Peyer's patch (tissue), 4 donors: ENCODE measurements at regions not wholly inside any gene's neighbourhood (a gene's known extent, or its start where the extent isn't known, plus 50 kb on each side); places are given as distances from the start of the nearest gene placed in this dataset.

ENCODE experiments used
- DNase-seq, 3 donors: peaks; one replicate each; pipeline ENCODE4 v3.0.0-alpha.2; 2017 to 2019
- H3K27ac ChIP-seq, 4 donors: fragments of 200-600 bp; sonication (generic); one replicate each; pipeline ENCODE4 v1.5.1; 2016 to 2019
- H3K27me3 ChIP-seq, 2 donors: fragments of 200-600 bp; sonication (generic); one replicate each; pipeline ENCODE4 v1.5.1; 2019
- H3K36me3 ChIP-seq, 3 donors: fragments of 200-600 bp; sonication (generic); one replicate each; pipeline ENCODE4 v1.5.1; 2016 to 2019
- H3K4me1 ChIP-seq, 4 donors: fragments of 200-600 bp; sonication (generic); one replicate each; pipeline ENCODE4 v1.5.1; 2016 to 2019
- H3K4me3 ChIP-seq, 4 donors: fragments of 200-600 bp; sonication (generic); 1 replicate in 3 of 4; 2 replicates in 1 of 4; pipeline ENCODE4 v1.5.1; 2016 to 2019; ENCODE audit warnings: mild to moderate bottlenecking in 1 of 4
- H3K9me3 ChIP-seq, 4 donors: fragments of 200-600 bp; sonication (generic); one replicate each; pipeline ENCODE4 v1.5.1; 2016 to 2019; ENCODE audit warnings: mild to moderate bottlenecking in 1 of 4
- POLR2A ChIP-seq, 2 donors: fragments of 450-650 bp; IDR thresholded peaks; one replicate each; pipeline ENCODE4 v1.5.1; 2017; ENCODE audit warnings: antibody characterized with exemption in 2 of 2, mild to moderate bottlenecking in 2 of 2, moderate library complexity in 2 of 2
- TF ChIP-seq, protein P1 (sequence below), 6 experiments: fragments of 450-650 bp in 4 of 6; fragments of 200-600 bp in 2 of 6; sonication (generic) in 1 of 6; IDR thresholded peaks; one replicate each; pipeline ENCODE4 v1.5.1; 2017 to 2019; ENCODE audit warnings: antibody characterized with exemption in 6 of 6, mild to moderate bottlenecking in 3 of 6, moderate library complexity in 1 of 6

DNA sequence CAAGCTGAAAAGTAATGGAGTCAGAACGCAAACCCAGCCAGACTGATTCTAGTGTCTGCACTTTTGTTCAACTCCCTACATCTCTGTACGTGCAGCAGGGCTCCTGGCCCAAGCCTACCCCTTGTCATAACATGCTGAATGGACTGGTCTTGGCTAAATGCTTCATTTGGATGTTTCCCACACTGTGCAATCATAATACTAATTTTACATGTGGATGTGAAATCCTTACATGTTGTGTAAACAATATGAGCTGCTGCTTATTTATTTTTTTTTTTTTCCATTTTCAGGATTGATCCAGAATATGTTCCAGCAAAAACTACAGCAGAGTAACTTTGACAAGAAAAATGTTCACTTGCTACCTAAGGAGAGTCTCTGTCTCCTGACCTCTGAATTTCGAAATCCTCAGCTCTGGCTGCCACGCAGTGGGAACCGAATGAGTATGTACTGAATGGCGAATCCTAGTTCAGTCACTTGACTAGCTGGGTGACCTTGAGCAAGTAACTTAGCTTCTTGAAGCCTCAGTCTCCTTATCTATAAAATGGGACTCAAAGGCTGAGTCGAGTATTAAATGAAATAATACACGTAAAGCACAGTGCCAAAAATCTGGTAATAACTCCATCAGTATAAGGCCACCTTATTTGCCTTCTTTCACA, 133.4 kb downstream of the EHF start:
- H3K27me3 ChIP-seq, result no peaks in the 10 kb centered on the region
- H3K4me1 ChIP-seq, result no peaks in the 10 kb centered on the region
- no peak for DNase-seq
- no peaks in the 10 kb centered on the region for H3K36me3 ChIP-seq
- no peak overlapping the region for H3K27ac ChIP-seq
- TF ChIP-seq POLR2A (IDR thresholded peaks at IDR 0.05), result no peak
- TF ChIP-seq, protein P1, sequence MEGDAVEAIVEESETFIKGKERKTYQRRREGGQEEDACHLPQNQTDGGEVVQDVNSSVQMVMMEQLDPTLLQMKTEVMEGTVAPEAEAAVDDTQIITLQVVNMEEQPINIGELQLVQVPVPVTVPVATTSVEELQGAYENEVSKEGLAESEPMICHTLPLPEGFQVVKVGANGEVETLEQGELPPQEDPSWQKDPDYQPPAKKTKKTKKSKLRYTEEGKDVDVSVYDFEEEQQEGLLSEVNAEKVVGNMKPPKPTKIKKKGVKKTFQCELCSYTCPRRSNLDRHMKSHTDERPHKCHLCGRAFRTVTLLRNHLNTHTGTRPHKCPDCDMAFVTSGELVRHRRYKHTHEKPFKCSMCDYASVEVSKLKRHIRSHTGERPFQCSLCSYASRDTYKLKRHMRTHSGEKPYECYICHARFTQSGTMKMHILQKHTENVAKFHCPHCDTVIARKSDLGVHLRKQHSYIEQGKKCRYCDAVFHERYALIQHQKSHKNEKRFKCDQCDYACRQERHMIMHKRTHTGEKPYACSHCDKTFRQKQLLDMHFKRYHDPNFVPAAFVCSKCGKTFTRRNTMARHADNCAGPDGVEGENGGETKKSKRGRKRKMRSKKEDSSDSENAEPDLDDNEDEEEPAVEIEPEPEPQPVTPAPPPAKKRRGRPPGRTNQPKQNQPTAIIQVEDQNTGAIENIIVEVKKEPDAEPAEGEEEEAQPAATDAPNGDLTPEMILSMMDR (IDR thresholded peaks at IDR 0.05), result no peak
- no peaks in the 10 kb centered on the region for H3K9me3 ChIP-seq
- H3K4me3 ChIP-seq, result no peak overlapping the region

DNA sequence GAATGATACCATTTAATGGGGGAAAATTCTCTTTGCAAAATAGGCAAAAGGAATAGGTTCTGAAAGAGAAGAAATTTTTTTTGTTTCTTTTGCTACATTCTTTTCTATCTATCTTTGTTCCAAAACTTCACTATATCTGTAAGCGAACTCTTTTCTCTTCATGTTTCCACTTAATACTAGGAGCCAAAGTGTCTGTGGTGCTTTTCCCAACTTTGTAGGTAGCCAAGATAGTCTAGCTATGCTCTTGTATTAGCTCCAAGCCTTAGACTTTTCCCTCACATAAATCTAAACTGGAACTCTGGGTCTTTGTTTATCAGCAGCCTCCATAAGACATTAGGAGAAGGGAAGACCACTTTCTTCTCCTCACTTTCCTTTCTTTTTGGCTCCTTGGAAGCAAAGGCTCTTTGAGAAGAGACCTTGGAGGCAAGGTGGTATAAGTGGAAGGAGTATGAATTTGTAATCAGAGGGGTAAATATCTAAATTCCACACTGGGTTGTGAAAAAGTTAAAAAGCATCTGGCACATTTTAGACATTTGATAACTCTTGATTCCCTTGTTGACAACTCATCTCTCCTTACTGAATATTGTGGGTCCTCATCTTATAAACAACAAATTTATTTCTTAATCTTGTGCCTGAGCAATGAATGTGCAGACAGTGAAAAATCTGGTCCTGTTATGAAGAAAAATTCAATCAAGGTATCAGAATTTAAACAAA, 130.0 kb downstream of the EHF start:
- no peaks in the 10 kb centered on the region for H3K4me1 ChIP-seq

GRCh38 chr11:34749666-34750659, 129.1 kb downstream of the EHF start:
- Histone ChIP-seq H3K9me3 (no peaks in the 10 kb centered on the region), H3K36me3 (no peaks in the 10 kb centered on the region), H3K4me1 (no peaks in the 10 kb centered on the region), H3K27me3 (no peaks in the 10 kb centered on the region), H3K4me3 (no peak overlapping the region), H3K27ac (no peak overlapping the region)
- peak in 1 of 3 donors; percentile 73 for DNase-seq
- TF ChIP-seq, protein P1 (IDR thresholded peaks at IDR 0.05), result no peak
- TF ChIP-seq POLR2A (IDR thresholded peaks at IDR 0.05), result no peak

More for the DNA sequence above, 130.0 kb downstream of the EHF start:
- no peaks in the 10 kb centered on the region for H3K9me3 ChIP-seq
- no peaks in the 10 kb centered on the region for H3K27me3 ChIP-seq
- H3K27ac ChIP-seq, result no peak overlapping the region
- no peak for DNase-seq
- TF ChIP-seq, protein P1 (IDR thresholded peaks at IDR 0.05), result no peak
- no peak for TF ChIP-seq POLR2A (IDR thresholded peaks at IDR 0.05)
- no peak overlapping the region for H3K4me3 ChIP-seq
- H3K36me3 ChIP-seq, result no peaks in the 10 kb centered on the region

DNA sequence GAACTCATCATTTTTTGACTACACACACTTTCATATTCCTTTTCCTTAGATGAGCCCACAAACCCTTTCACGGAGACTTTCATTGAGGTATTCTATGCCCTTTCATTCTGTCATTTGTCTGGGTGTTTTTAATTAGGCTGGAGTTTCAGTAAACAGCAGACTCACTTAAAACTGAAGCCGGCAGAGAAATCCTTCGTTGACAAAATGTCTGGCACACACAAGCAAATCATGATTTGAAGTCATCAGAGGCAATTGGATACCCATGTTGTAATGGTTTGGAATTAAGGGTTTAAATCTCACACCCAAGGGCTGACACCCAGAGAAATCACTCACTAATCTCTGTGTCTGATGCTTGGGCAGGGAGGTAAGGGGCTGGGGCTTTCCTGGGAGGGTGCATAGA, 127.1 kb downstream of the EHF start:
- DNase-seq, result no peak
- TF ChIP-seq, protein P1 (IDR thresholded peaks at IDR 0.05), result no peak
- TF ChIP-seq POLR2A (IDR thresholded peaks at IDR 0.05), result no peak
- H3K4me3 ChIP-seq, result no peak overlapping the region
- no peaks in the 10 kb centered on the region for H3K36me3 ChIP-seq
- H3K27me3 ChIP-seq, result no peaks in the 10 kb centered on the region
- H3K9me3 ChIP-seq, result no peaks in the 10 kb centered on the region
- no peaks in the 10 kb centered on the region for H3K4me1 ChIP-seq
- no peak overlapping the region for H3K27ac ChIP-seq

DNA sequence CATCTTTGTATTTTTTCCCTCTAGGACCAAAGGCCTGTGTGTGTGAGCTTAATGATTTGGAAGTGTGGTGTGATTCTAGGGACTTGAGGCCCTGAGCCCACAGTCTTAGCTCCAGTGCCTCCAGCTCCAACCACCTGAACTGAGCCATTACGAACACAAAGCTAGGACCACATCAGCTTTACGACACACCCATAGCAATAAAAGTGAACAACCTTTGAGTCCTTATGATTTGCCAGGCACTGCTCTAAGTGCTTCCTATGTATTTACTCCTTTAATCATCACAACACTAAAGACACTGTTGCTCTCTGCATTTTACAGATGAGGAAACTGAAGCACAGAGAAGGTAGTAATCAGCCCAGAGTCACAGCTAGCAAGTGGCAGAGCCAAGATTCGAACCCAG, 126.4 kb downstream of the EHF start:
- TF ChIP-seq, protein P1 (IDR thresholded peaks at IDR 0.05), result no peak
- Histone ChIP-seq H3K27ac (no peak overlapping the region), H3K27me3 (no peaks in the 10 kb centered on the region), H3K9me3 (no peaks in the 10 kb centered on the region), H3K4me1 (no peaks in the 10 kb centered on the region), H3K36me3 (no peaks in the 10 kb centered on the region), H3K4me3 (no peak overlapping the region)
- DNase-seq, result no peak
